ENCODE measurements at regions not wholly inside any gene's neighbourhood (a gene's known extent, or its start where the extent isn't known, plus 50 kb on each side); places are given as distances from the start of the nearest gene placed in this dataset.

DNA sequence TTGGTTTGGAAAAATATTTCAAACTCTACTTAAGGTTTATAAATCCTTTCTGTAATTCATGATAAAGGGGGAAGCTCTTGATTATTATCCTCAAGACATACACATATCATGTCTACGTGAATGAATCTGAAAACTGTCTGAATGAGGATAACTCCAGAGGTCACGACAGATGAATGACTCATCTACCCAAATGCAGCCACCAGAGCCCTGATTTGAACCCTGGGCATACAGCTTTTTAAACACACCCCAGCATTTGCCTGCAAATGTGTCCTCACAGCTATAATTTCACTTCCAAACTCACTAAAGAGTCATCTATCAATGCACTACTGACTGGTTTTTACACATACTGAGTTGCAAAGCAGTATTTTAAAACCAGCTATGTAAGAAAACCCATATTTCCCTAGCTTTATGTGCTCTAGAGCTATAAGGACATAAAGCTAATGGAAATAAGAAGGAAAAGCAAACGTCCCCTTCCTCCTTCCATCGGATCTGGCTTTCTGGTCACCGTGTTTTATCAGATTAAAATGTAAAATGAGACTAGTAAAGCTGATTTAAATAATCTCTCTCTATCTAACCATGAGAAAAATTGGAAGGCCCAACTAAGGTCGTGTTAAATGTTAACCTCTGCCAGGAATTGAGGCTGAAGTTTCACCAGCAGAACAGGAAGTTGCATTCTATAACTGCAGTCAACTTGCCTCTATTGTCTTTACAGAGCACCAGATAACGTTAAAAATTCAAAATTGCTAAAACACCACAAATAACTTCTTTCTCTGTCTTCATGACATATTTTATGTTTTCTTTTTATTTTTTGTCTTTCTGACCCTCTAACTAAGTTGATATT lies 63.1 kb upstream of the SPP1 start:
- TF ChIP-seq, protein P1, sequence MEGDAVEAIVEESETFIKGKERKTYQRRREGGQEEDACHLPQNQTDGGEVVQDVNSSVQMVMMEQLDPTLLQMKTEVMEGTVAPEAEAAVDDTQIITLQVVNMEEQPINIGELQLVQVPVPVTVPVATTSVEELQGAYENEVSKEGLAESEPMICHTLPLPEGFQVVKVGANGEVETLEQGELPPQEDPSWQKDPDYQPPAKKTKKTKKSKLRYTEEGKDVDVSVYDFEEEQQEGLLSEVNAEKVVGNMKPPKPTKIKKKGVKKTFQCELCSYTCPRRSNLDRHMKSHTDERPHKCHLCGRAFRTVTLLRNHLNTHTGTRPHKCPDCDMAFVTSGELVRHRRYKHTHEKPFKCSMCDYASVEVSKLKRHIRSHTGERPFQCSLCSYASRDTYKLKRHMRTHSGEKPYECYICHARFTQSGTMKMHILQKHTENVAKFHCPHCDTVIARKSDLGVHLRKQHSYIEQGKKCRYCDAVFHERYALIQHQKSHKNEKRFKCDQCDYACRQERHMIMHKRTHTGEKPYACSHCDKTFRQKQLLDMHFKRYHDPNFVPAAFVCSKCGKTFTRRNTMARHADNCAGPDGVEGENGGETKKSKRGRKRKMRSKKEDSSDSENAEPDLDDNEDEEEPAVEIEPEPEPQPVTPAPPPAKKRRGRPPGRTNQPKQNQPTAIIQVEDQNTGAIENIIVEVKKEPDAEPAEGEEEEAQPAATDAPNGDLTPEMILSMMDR (IDR thresholded peaks at IDR 0.05 in 8 of 11, conservative IDR thresholded peaks at IDR 0.05 in 3 of 11): no peak
- no peak for TF ChIP-seq POLR2AphosphoS5 (IDR thresholded peaks at IDR 0.05)
- no peak for TF ChIP-seq POLR2A (IDR thresholded peaks at IDR 0.05)
